Trophoblast cell (in vitro differentiated cells and primary cell): ENCODE measurements at regions not wholly inside any gene's neighbourhood (a gene's known extent, or its start where the extent isn't known, plus 50 kb on each side); places are given as distances from the start of the nearest gene placed in this dataset.

Source experiments
- DNase-seq, 2 donors: peaks; one replicate each; pipeline ENCODE4 v3.0.0-alpha.2; 2016
- H2AFZ ChIP-seq: 2 replicates; pipeline ENCODE4 v1.6.1; 2013; ENCODE audit warnings: low read length, moderate library complexity, mild to moderate bottlenecking; ENCODE audit not compliant: insufficient read depth, poor library complexity
- H2AK5ac ChIP-seq: 2 replicates; pipeline ENCODE4 v1.6.1; 2013; ENCODE audit warnings: mild to moderate bottlenecking, low read length
- H2BK120ac ChIP-seq: 2 replicates; pipeline ENCODE4 v1.6.1; 2013; ENCODE audit warnings: low read length, mild to moderate bottlenecking, moderate library complexity; ENCODE audit not compliant: insufficient read depth, poor library complexity
- H2BK12ac ChIP-seq: 2 replicates; pipeline ENCODE4 v1.6.1; 2013; ENCODE audit warnings: mild to moderate bottlenecking, low read length, moderate library complexity
- H2BK5ac ChIP-seq: 2 replicates; pipeline ENCODE4 v1.6.1; 2013; ENCODE audit warnings: low read length, low read depth, moderate library complexity, mild to moderate bottlenecking; ENCODE audit not compliant: poor library complexity
- H3K14ac ChIP-seq: 2 replicates; pipeline ENCODE4 v1.6.1; 2013; ENCODE audit warnings: mild to moderate bottlenecking, low read length
- H3K18ac ChIP-seq: 2 replicates; pipeline ENCODE4 v1.6.1; 2013; ENCODE audit warnings: mild to moderate bottlenecking, low read length
- H3K23ac ChIP-seq: 2 replicates; pipeline ENCODE4 v1.6.1; 2013; ENCODE audit warnings: low read length
- H3K27ac ChIP-seq: 2 replicates; pipeline ENCODE4 v1.5.1; 2013; ENCODE audit warnings: low read depth, mild to moderate bottlenecking, inconsistent platforms, low read length, moderate library complexity
- H3K27me3 ChIP-seq: 2 replicates; pipeline ENCODE4 v1.6.1; 2013; ENCODE audit warnings: inconsistent platforms, mild to moderate bottlenecking, low read length, moderate library complexity; ENCODE audit not compliant: insufficient read depth
- H3K36me3 ChIP-seq, 2 experiments: 1 replicate in 1 of 2; 2 replicates in 1 of 2; pipeline ENCODE4 v1.6.1; 2013; ENCODE audit warnings: low read length in 2 of 2, mild to moderate bottlenecking in 2 of 2, moderate library complexity in 1 of 2; ENCODE audit not compliant: insufficient read depth in 2 of 2, control insufficient read depth in 1 of 2
- H3K4ac ChIP-seq: 2 replicates; pipeline ENCODE4 v1.6.1; 2013; ENCODE audit warnings: low read depth, mild to moderate bottlenecking, low read length, moderate library complexity
- H3K4me1 ChIP-seq, 2 experiments: 1 replicate in 1 of 2; 2 replicates in 1 of 2; pipeline ENCODE4 v1.6.1; 2013; ENCODE audit warnings: low read length in 2 of 2, mild to moderate bottlenecking in 2 of 2, moderate library complexity in 1 of 2; ENCODE audit not compliant: insufficient read depth in 2 of 2, control insufficient read depth in 1 of 2
- H3K4me2 ChIP-seq: 2 replicates; pipeline ENCODE4 v1.6.1; 2013; ENCODE audit warnings: inconsistent platforms, mild to moderate bottlenecking, low read length, moderate library complexity
- H3K4me3 ChIP-seq: 2 replicates; pipeline ENCODE4 v1.5.1; 2013; ENCODE audit warnings: mild to moderate bottlenecking, low read depth, low read length, inconsistent platforms
- H3K79me1 ChIP-seq: one replicate; pipeline ENCODE4 v1.6.1; 2013; ENCODE audit warnings: low read length
- H3K79me2 ChIP-seq: 2 replicates; pipeline ENCODE4 v1.6.1; 2013; ENCODE audit warnings: low read length, mild to moderate bottlenecking; ENCODE audit not compliant: control insufficient read depth, insufficient read depth, poor library complexity
- H3K9ac ChIP-seq: 2 replicates; pipeline ENCODE4 v1.6.1; 2013; ENCODE audit warnings: mild to moderate bottlenecking, low read length
- H3K9me3 ChIP-seq: 2 replicates; pipeline ENCODE4 v1.6.1; 2013; ENCODE audit warnings: low read depth, mild to moderate bottlenecking, control low read depth, inconsistent platforms, low read length; ENCODE audit not compliant: insufficient read depth
- H4K12ac ChIP-seq: 2 replicates; pipeline ENCODE4 v1.6.1; 2013; ENCODE audit warnings: low read depth, mild to moderate bottlenecking, low read length, moderate library complexity
- H4K8ac ChIP-seq: 2 replicates; pipeline ENCODE4 v1.6.1; 2013; ENCODE audit warnings: low read depth, mild to moderate bottlenecking, low read length, moderate library complexity
- H4K91ac ChIP-seq: one replicate; pipeline ENCODE4 v1.6.1; 2013; ENCODE audit warnings: low read depth, mild to moderate bottlenecking, low read length, moderate library complexity
- WGBS: extraction: QIAGEN DNeasy Blood & Tissue Kit; methylation state at CpG from one replicate; pipeline ENCODE4 v1.1.7; 2013; ENCODE audit warnings: missing lambda C conversion rate; ENCODE audit not compliant: insufficient read length, insufficient coverage; ENCODE audit errors: extremely low coverage; 5-methylcytosine and 5-hydroxymethylcytosine counted together

DNA sequence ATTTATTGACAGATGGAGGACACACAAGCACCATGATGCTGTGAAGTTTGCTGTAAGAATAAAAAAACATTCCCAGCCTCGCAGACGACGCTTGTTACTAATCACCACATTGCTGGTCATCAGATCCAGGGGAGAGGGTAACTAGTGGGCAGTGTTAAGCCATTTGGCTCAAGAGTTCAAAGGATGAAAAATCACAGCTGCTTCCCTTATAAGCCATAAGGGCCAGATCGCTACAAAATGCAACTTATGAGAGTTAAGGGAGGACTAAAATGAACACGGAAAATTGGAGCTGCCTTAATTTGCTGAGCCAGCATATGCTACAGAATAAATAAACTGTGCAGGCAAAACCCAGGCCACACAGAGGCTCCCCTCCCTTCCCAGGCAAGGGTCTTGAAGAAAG, 522.6 kb downstream of the TDRD15 start:
- H2BK5ac ChIP-seq: no peak overlapping the region
- no peaks in the 10 kb centered on the region for H3K27me3 ChIP-seq
- no peak overlapping the region for H2BK120ac ChIP-seq
- no peak overlapping the region for H3K4me3 ChIP-seq
- no peak overlapping the region for H3K4me2 ChIP-seq
- no peaks in the 10 kb centered on the region for H3K36me3 ChIP-seq
- H3K18ac ChIP-seq: no peak overlapping the region
- no peak overlapping the region for H4K8ac ChIP-seq
- no peak overlapping the region for H4K12ac ChIP-seq
- H3K9ac ChIP-seq: no peak overlapping the region
- no peak overlapping the region for H2AK5ac ChIP-seq
- H3K14ac ChIP-seq: no peak overlapping the region
- DNase-seq: no peak
- no peak overlapping the region for H3K27ac ChIP-seq
- no peak overlapping the region for H4K91ac ChIP-seq
- no peaks in the 10 kb centered on the region for H3K9me3 ChIP-seq
- H3K79me2 ChIP-seq: no peaks in the 10 kb centered on the region
- peaks cover 0 to 8% of the 10 kb centered on the region in 2 experiments for H3K4me1 ChIP-seq
- WGBS: no CpG with 5 or more reads among the region's 5 CpGs
- no peaks in the 10 kb centered on the region for H3K79me1 ChIP-seq
- no peak overlapping the region for H3K23ac ChIP-seq
- no peak overlapping the region for H2AFZ ChIP-seq
- no peak overlapping the region for H3K4ac ChIP-seq
- H2BK12ac ChIP-seq: no peak overlapping the region

DNA sequence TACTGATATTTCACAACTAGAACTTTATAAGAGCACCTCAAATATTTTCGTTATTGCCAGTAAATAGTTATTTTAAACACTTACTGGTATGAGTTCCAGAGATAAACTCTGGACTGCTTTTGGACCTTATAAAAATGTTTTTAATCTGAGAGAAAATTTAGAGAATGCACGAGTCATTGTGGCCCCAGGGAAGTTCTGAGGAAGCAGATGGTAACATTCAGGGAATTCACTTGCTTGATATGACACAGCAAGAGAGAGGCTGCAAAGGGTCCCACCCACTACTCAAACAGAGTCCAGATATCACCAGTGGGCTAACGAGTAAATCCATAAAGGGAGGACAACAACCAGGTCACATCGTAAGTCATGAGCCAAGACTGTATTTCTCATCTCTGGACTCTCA, 526.8 kb downstream of the TDRD15 start:
- no CpG with 5 or more reads among the region's 4 CpGs for WGBS
- peaks cover 2% of the 10 kb centered on the region for H3K79me1 ChIP-seq

DNA sequence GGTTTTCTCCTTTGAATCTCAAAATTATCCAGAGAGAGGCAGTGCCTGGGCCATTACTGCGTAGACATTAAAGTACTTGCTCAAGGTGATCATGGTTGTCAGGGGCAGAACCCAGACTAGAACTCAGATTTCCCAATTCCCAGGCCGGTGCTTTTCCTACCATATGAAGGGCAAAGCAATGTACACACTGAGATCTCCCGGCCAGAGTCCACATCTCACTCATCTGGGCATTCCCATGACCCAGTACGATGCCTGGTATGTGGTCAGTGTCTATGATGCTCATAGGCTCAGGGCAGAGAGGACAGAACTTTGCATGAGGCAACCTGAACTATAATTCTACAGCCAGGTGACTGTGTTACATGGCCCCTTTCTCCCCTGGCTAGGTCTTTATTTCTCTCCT, 531.4 kb downstream of the TDRD15 start:
- no peak overlapping the region for H3K9ac ChIP-seq
- no peak for DNase-seq
- H3K27me3 ChIP-seq: no peaks in the 10 kb centered on the region
- H3K36me3 ChIP-seq: no peaks in the 10 kb centered on the region
- no peak overlapping the region for H3K4ac ChIP-seq
- no peak overlapping the region for H4K12ac ChIP-seq
- H3K4me3 ChIP-seq: no peak overlapping the region
- peaks cover 4 to 6% of the 10 kb centered on the region in 2 experiments for H3K4me1 ChIP-seq
- H2BK120ac ChIP-seq: no peak overlapping the region
- no peak overlapping the region for H2AFZ ChIP-seq
- H2BK5ac ChIP-seq: no peak overlapping the region
- no peak overlapping the region for H3K18ac ChIP-seq
- no peak overlapping the region for H4K91ac ChIP-seq
- no peak overlapping the region for H3K14ac ChIP-seq
- H3K27ac ChIP-seq: no peak overlapping the region
- H3K9me3 ChIP-seq: no peaks in the 10 kb centered on the region
- H3K79me2 ChIP-seq: no peaks in the 10 kb centered on the region
- H2AK5ac ChIP-seq: no peak overlapping the region
- H3K23ac ChIP-seq: no peak overlapping the region
- H3K79me1 ChIP-seq: peaks cover 5% of the 10 kb centered on the region
- H2BK12ac ChIP-seq: no peak overlapping the region
- H4K8ac ChIP-seq: no peak overlapping the region
- WGBS: no CpG with 5 or more reads among the region's 4 CpGs
- H3K4me2 ChIP-seq: no peak overlapping the region

More for the DNA sequence above, 526.8 kb downstream of the TDRD15 start:
- Histone ChIP-seq H3K4me2 (peak overlapping the region; percentile 17), H2BK12ac (no peak overlapping the region), H4K91ac (no peak overlapping the region), H3K27ac (no peak overlapping the region), H3K4me1 (peaks cover 0 to 6% of the 10 kb centered on the region in 2 experiments), H3K9ac (no peak overlapping the region), H2BK120ac (no peak overlapping the region), H3K79me2 (no peaks in the 10 kb centered on the region), H3K36me3 (no peaks in the 10 kb centered on the region), H3K27me3 (no peaks in the 10 kb centered on the region), H2AFZ (no peak overlapping the region), H4K12ac (no peak overlapping the region), H3K23ac (no peak overlapping the region), H3K14ac (no peak overlapping the region), H3K4ac (no peak overlapping the region), H3K9me3 (no peaks in the 10 kb centered on the region), H2BK5ac (no peak overlapping the region), H3K4me3 (no peak overlapping the region), H3K18ac (no peak overlapping the region), H2AK5ac (no peak overlapping the region), H4K8ac (no peak overlapping the region)
- peak; percentile 10 to 39 for DNase-seq

DNA sequence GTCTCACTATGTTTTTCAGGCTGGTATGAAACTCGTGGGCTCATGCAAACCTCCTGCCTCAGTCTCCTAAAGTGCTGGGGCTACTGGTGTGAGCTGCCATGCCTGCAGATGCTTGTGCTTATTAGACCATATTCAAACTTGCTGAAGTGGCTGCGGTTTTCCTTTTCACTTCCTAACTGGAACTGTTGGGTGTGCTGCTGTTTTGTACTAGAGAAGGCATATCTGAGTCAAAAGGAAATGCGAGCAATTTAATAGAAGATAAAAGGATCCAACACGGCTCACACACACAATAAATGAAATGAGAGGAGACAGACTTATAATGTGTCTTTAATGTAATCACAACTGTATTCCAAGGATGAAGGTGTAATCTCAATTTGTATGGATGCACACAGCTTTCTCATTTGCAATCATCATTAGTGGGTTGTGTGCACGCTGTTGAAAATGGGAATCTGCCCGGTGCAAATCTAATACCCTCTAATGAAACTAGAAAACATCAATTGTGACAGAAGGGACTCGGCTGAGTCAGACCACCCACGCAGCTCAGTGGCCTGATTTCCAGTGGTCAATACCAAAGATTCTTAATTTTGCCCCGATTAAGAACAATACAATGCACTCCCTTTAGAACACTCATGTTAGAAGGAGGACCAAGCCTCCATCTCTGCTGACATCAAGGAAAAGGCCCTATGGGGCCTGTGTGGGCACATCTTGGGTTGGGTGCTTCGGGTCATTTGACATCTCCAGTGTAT, 532.7 kb downstream of the TDRD15 start:
- Histone ChIP-seq H4K12ac (no peak overlapping the region), H3K79me2 (no peaks in the 10 kb centered on the region), H3K4me2 (no peak overlapping the region), H3K4me3 (no peak overlapping the region), H3K14ac (no peak overlapping the region), H4K91ac (no peak overlapping the region), H2AFZ (no peak overlapping the region), H2AK5ac (no peak overlapping the region), H2BK5ac (no peak overlapping the region), H3K27me3 (no peaks in the 10 kb centered on the region), H3K9me3 (no peaks in the 10 kb centered on the region), H3K79me1 (peaks cover 5% of the 10 kb centered on the region), H3K27ac (no peak overlapping the region), H2BK120ac (no peak overlapping the region), H4K8ac (no peak overlapping the region), H3K9ac (no peak overlapping the region), H3K36me3 (no peaks in the 10 kb centered on the region), H3K4ac (no peak overlapping the region), H2BK12ac (peak overlapping the region; percentile 41), H3K18ac (no peak overlapping the region), H3K4me1 (peaks cover 4% of the 10 kb centered on the region in 2 experiments), H3K23ac (no peak overlapping the region)
- no peak for DNase-seq
- no CpG with 5 or more reads among the region's 10 CpGs for WGBS
